Transverse colon (tissue), 3 donors: ENCODE measurements at regions not wholly inside any gene's neighbourhood (a gene's known extent, or its start where the extent isn't known, plus 50 kb on each side); places are given as distances from the start of the nearest gene placed in this dataset.

Experiments
- POLR2A ChIP-seq: fragments of 450-650 bp; IDR thresholded peaks from one replicate; pipeline ENCODE4 v1.6.1; 2016; ENCODE audit warnings: antibody characterized with exemption, mild to moderate bottlenecking, moderate library complexity
- TF ChIP-seq, protein P1 (sequence below), 5 experiments: fragments of 200-600 bp in 3 of 5; fragments of 450-650 bp in 2 of 5; sonication (generic) in 3 of 5; IDR thresholded peaks; 1 replicate in 2 of 5; 2 replicates in 3 of 5; pipeline ENCODE4 v1.5.1; 2016 to 2017; ENCODE audit warnings: antibody characterized with exemption in 5 of 5, inconsistent platforms in 3 of 5, mild to moderate bottlenecking in 2 of 5, moderate library complexity in 1 of 5

DNA sequence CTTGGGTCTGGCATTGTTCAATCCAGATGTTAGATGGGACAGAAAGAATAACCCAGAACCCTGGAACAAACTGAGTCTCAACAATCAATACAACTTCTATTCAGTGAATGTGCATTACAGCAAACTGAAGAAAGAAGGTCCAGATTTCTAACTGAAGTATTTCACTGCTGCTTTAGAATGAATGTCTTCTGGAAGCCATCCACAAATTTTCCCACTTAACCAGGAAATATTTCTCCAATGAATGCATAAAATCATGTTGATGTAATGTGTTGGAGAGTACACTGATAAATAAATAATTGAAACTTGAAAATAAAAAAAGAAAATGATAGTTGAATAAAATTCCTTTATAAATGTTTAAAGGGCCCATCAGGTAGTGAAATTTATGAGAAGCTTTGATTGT is 658.6 kb downstream of the ZBBX start:
- TF ChIP-seq, protein P1, sequence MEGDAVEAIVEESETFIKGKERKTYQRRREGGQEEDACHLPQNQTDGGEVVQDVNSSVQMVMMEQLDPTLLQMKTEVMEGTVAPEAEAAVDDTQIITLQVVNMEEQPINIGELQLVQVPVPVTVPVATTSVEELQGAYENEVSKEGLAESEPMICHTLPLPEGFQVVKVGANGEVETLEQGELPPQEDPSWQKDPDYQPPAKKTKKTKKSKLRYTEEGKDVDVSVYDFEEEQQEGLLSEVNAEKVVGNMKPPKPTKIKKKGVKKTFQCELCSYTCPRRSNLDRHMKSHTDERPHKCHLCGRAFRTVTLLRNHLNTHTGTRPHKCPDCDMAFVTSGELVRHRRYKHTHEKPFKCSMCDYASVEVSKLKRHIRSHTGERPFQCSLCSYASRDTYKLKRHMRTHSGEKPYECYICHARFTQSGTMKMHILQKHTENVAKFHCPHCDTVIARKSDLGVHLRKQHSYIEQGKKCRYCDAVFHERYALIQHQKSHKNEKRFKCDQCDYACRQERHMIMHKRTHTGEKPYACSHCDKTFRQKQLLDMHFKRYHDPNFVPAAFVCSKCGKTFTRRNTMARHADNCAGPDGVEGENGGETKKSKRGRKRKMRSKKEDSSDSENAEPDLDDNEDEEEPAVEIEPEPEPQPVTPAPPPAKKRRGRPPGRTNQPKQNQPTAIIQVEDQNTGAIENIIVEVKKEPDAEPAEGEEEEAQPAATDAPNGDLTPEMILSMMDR (IDR thresholded peaks at IDR 0.05), result no peak
- TF ChIP-seq POLR2A, result no peak
